ENCODE measurements at regions not wholly inside any gene's neighbourhood (a gene's known extent, or its start where the extent isn't known, plus 50 kb on each side); places are given as distances from the start of the nearest gene placed in this dataset.
"Not testable (repeated sequence)": the region's sequence is repeated elsewhere in the genome, so short reads cannot be mapped to it uniquely, and the experiment has no call there.

DNA sequence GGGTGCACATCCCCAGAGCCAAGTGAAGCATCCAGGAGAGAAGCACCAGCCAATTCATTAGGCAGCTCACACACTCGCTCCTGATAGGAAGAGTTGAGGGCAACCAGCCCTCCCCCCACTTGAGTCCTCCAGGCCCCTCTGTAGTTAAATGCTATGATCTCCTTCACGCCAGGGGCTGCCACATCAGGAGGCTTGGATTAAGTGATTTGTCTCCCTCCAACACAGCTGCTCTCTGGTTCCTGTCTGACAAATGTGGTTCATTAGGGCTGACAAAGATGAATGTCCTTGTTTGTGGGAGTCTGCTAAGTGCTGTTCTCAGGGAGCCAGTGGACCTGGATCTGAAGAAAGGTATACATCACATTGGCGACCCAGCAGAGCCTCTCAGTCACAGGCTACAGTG lies 94.5 kb upstream of the WSCD1 start:
- DNase-seq: no peak

DNA sequence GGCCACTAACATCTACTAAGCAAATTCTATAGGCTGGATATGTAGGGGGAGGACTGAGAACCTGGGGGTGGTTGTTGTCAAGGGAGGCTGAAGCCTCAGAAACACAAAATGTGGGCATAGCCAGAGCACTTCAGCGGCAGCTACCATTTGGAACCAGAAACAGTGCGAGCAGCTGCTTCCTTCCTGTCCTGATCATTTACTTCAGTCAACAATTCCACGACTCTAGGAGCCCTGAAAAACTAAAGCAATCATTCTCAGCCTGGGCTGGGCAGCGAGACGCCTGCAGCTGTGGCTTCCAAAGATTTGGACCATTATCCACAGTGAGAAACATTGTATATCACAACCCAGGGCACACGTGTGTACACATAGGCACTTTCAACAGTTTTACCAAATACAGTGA lies 93.9 kb upstream of the WSCD1 start:
- no peak for DNase-seq

GRCh38 chr17:5978496-5978895 lies 91.7 kb upstream of the WSCD1 start:
- DNase-seq: no peak

DNA sequence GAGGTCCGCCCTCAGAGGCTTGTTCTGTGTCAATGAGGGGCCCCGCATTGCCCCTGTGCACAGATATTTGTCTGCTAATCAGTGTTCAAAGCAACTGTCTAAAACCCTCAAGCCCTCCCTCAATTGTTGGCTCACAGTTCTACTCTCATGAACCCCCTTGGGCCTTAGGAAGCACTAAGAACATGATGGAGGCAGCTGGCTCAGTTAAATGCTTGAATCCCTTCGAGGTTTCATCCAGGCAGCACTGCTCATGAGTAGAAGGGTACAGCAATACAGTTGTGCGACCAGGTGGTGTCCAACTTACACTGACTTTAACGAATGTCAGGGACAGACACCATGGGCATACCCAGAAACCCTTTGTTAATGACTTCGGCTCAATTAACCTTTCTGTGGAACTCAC lies 89.2 kb upstream of the WSCD1 start:
- no peak for DNase-seq

GRCh38 chr17:5986644-5987043 lies 83.5 kb upstream of the WSCD1 start:
- no peak for DNase-seq

GRCh38 chr17:6000426-6000825 lies 69.8 kb upstream of the WSCD1 start:
- DNase-seq: no peak

DNA sequence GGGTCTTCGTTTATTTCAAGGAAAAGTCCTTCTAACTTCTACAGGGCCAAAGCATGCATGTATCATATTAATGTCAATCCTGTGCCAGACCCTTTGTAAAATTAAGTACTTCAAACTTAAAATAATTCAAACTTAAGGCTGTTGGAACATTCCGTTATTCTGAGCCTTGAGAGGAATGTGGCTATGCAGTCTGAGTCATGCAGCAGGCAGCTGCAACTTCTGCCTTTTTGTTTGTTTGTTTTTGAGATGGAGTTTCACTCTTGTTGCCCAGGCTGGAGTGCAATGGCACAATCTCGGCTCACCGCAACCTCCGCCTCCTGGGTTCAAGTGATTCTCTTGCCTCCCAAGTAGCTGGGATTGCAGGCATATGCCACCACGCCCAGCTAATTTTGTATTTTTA lies 67.0 kb upstream of the WSCD1 start:
- not testable (repeated sequence) for DNase-seq

DNA sequence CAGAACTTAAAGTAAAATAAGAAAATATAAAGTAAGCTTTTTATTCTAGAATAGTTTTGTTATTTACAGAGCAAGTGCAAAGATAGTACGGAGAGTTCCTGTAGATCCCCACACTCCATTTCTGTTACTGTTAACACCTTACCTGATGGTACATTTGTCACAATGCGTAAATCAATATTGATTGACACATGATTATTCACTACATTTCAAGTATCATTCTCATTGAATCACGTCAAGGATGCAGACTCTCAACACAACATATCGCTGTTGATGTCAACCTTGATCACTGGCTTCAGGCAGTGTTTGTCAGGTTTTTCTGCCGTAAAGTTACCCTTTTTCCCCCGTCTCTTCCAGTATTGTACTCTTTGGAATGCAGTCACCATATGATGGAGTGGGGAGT lies 64.2 kb upstream of the WSCD1 start:
- no peak for DNase-seq

DNA sequence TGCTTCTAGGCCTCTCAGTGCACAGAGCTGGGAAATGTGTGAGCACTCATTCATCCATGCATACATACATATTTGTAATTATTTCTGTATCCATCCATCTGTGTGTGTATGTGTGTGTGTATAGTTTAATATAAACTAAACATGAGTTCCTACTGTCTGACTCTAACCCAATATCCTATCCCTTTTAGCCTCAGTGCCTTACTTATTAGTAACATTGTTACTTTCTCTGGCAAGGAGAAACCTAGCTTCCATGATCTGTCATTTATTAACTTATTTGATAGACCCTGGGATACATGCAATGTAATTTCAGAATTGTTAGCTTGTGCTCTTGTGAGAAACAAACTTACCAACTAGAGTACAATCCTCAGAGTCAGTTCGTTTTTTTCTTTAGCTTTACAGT lies 59.0 kb upstream of the WSCD1 start:
- no peak for DNase-seq

- no peak for DNase-seq
These were observed 51.4 kb upstream of the WSCD1 start for GRCh38 chr17:6018788-6019187.

DNA sequence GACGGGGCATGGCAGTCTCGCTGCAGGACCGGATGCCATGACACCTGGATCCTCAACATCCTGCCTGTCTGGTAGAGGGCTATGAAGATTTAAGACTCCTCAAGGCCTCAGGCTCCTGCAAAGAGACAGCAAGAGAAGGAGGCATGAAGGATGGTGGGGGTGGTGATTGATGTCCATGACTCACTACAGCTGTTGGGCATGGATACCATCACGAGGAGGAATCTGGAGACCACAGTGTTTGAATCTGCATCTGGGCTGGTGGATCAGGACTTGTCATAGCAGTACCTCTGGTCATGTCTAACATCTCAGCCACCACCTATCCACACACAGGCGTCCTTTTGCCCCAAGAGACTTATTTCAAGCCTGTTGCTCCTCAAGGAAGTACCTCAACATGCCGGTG lies 50.2 kb upstream of the WSCD1 start:
- DNase-seq: no peak

GRCh38 chr17:6020376-6021010 lies 49.7 kb upstream of the WSCD1 start:
- DNase-seq: no peak
